ENCODE measurements at regions not wholly inside any gene's neighbourhood (a gene's known extent, or its start where the extent isn't known, plus 50 kb on each side); places are given as distances from the start of the nearest gene placed in this dataset.

- TF ChIP-seq, protein P1, sequence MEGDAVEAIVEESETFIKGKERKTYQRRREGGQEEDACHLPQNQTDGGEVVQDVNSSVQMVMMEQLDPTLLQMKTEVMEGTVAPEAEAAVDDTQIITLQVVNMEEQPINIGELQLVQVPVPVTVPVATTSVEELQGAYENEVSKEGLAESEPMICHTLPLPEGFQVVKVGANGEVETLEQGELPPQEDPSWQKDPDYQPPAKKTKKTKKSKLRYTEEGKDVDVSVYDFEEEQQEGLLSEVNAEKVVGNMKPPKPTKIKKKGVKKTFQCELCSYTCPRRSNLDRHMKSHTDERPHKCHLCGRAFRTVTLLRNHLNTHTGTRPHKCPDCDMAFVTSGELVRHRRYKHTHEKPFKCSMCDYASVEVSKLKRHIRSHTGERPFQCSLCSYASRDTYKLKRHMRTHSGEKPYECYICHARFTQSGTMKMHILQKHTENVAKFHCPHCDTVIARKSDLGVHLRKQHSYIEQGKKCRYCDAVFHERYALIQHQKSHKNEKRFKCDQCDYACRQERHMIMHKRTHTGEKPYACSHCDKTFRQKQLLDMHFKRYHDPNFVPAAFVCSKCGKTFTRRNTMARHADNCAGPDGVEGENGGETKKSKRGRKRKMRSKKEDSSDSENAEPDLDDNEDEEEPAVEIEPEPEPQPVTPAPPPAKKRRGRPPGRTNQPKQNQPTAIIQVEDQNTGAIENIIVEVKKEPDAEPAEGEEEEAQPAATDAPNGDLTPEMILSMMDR (conservative IDR thresholded peaks at IDR 0.05; ENCODE audit: low read length), result no peak
- no peak for TF ChIP-seq EZH2phosphoT487 (IDR thresholded peaks at IDR 0.05; ENCODE audit: borderline replicate concordance)
These were observed 103.1 kb downstream of the SOX9 start for GRCh38 chr17:72223866-72224291.

Data from Loucy (cell line).